Ishikawa (cell line): ENCODE measurements at regions not wholly inside any gene's neighbourhood (a gene's known extent, or its start where the extent isn't known, plus 50 kb on each side); places are given as distances from the start of the nearest gene placed in this dataset.

Experiments
- CREB1 ChIP-seq: IDR thresholded peaks from 2 replicates; pipeline ENCODE4 v1.6.1; 2012; ENCODE audit warnings: low read depth
- EGR1 ChIP-seq: IDR thresholded peaks from 2 replicates; pipeline ENCODE4 v1.6.1; 2012
- EP300 ChIP-seq: IDR thresholded peaks from 2 replicates; pipeline ENCODE4 v1.6.1; 2012; ENCODE audit warnings: borderline replicate concordance
- FOXM1 ChIP-seq: IDR thresholded peaks from 2 replicates; pipeline ENCODE4 v1.6.1; 2012; ENCODE audit warnings: low read depth, borderline replicate concordance
- NFIC ChIP-seq: IDR thresholded peaks from 2 replicates; pipeline ENCODE4 v1.6.1; 2012
- RAD21 ChIP-seq: IDR thresholded peaks from 2 replicates; pipeline ENCODE4 v1.6.1; 2012; ENCODE audit warnings: low read depth
- TAF1 ChIP-seq: IDR thresholded peaks from 2 replicates; pipeline ENCODE4 v1.6.1; 2012; ENCODE audit warnings: low read depth, mild to moderate bottlenecking
- TCF12 ChIP-seq: IDR thresholded peaks from 2 replicates; pipeline ENCODE4 v1.6.1; 2012; ENCODE audit warnings: low read depth
- TEAD4 ChIP-seq: IDR thresholded peaks from 2 replicates; pipeline ENCODE4 v1.6.1; 2012
- YY1 ChIP-seq: IDR thresholded peaks from 2 replicates; pipeline ENCODE4 v1.6.1; 2012; ENCODE audit warnings: low read depth
- ZBTB7A ChIP-seq: IDR thresholded peaks from 2 replicates; pipeline ENCODE4 v1.6.1; 2012; ENCODE audit warnings: low read depth
- TF ChIP-seq, protein P1 (sequence below): IDR thresholded peaks from 2 replicates; pipeline ENCODE4 v1.6.1; 2012; ENCODE audit warnings: low read depth, mild to moderate bottlenecking
- TF ChIP-seq, protein P2 (sequence below): IDR thresholded peaks from 2 replicates; pipeline ENCODE4 v1.6.1; 2012
- TF ChIP-seq, protein P3 (sequence below): IDR thresholded peaks from 2 replicates; pipeline ENCODE4 v1.6.1; 2012

DNA sequence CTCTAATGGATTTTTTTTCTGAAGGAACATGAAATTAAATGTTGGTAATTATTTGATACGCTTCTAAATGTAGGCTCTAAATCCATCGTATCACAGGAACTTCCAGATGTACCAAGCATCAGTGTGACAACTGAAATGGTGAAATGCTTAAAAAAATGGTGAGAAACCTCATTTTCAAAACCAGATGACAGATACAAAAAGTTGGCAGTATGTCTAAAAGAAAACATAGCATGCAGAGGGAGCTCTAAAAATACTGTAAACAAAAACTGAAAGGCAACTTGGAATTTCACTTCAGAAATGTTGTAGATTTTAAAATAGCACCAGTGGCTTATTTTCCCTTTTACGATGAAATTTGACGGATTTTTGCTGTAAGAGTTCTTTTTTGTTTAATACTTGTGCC, 1043.6 kb upstream of the WWC1 start:
- TF ChIP-seq RAD21 (no peak), CREB1 (no peak), TAF1 (no peak), EP300 (no peak), ZBTB7A (no peak), FOXM1 (no peak), NFIC (no peak), YY1 (no peak), TCF12 (no peak), EGR1 (no peak), TEAD4 (no peak)
- TF ChIP-seq, protein P1, sequence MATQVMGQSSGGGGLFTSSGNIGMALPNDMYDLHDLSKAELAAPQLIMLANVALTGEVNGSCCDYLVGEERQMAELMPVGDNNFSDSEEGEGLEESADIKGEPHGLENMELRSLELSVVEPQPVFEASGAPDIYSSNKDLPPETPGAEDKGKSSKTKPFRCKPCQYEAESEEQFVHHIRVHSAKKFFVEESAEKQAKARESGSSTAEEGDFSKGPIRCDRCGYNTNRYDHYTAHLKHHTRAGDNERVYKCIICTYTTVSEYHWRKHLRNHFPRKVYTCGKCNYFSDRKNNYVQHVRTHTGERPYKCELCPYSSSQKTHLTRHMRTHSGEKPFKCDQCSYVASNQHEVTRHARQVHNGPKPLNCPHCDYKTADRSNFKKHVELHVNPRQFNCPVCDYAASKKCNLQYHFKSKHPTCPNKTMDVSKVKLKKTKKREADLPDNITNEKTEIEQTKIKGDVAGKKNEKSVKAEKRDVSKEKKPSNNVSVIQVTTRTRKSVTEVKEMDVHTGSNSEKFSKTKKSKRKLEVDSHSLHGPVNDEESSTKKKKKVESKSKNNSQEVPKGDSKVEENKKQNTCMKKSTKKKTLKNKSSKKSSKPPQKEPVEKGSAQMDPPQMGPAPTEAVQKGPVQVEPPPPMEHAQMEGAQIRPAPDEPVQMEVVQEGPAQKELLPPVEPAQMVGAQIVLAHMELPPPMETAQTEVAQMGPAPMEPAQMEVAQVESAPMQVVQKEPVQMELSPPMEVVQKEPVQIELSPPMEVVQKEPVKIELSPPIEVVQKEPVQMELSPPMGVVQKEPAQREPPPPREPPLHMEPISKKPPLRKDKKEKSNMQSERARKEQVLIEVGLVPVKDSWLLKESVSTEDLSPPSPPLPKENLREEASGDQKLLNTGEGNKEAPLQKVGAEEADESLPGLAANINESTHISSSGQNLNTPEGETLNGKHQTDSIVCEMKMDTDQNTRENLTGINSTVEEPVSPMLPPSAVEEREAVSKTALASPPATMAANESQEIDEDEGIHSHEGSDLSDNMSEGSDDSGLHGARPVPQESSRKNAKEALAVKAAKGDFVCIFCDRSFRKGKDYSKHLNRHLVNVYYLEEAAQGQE = no peak
- TF ChIP-seq, protein P2, sequence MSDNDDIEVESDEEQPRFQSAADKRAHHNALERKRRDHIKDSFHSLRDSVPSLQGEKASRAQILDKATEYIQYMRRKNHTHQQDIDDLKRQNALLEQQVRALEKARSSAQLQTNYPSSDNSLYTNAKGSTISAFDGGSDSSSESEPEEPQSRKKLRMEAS = no peak
- TF ChIP-seq, protein P3, sequence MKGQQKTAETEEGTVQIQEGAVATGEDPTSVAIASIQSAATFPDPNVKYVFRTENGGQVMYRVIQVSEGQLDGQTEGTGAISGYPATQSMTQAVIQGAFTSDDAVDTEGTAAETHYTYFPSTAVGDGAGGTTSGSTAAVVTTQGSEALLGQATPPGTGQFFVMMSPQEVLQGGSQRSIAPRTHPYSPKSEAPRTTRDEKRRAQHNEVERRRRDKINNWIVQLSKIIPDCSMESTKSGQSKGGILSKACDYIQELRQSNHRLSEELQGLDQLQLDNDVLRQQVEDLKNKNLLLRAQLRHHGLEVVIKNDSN = no peak
